Dermis blood vessel endothelial cell (primary cell): ENCODE measurements at regions not wholly inside any gene's neighbourhood (a gene's known extent, or its start where the extent isn't known, plus 50 kb on each side); places are given as distances from the start of the nearest gene placed in this dataset.

ENCODE experiments used
- DNase-seq: peaks from one replicate; pipeline ENCODE4 v3.0.0; 2010

DNA sequence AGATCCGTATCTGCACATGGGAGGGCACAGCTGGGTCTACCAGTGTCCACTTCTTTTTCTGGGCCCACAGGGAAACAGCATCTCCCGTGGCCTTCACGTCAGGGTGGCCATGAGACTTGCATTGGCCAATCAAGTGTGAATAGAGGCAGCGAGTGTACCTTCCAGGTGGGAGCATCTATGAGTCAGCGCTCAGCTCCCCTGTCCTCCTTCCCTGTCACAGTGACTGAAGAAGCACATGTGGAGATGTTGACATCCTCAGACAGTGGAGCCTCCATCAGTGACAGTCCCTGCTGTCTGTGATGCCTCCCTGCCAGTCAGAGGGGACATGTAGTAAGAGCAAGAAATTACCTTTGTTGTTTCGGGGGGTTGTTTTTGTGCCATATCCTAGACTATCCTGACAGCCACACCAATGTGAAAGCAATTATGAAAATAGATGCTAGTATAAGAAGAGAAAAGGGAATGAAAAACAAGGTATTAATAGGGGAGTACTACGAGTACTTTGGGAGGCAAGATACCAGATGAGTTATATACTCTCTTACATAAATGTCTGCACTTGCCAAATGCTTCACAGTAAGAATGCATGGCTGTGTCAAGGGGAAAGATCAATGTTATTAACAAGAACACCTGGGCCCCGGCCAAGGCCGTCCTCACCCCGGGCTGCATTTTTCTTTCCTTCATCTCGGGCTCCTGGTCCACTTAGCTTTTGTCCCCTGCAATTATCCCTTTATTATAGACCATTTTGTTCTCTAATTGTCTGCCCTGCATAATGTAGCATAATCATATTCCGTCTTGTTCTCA lies 86.0 kb downstream of the MATN1 start:
- DNase-seq = no peak

DNA sequence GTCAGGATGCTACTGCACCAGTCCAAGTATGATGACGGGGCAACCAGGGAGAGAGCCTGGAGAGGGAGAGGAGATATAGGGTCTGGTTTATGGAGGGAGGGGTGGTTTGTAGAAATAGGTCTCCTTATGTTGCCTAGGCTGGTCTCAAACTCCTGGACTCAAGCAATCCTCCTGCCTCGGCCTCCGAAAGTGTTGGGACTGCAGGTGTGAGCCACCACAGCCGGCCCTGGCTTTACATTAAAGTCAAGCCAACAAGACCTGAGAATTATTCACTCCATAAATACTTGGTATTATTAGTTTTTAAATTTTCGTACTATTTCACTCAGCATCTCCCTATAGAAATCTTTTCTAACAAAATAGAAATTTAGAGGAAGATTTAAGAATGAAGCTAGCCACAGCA lies 86.8 kb downstream of the MATN1 start:
- DNase-seq = no peak

DNA sequence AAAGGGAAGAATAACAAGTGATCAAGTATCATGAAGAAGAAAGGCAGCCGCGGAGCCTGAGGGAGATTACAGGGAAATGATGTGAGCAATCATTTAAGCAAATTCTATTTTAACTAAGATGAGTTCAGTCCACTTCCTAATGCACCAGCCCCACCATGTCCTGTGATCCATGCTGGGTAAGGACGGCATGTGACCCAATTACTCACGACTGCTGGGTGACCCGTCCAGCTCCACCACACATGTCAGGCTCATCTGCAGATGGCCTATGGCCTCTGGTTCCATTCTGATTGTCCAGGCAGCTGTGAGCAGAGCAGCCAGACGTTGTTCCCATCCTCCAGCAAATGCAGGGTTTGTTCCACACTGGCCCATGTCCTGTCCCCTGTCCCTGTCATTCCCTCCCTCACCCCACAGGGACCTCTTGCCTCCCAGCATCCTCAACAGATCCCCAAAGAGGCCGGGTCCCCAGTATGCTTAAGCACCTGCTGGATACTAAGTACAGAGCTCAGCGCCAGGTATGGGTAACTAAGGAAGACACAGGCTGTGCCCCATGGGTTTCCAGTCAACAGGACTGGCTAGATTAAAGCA lies 87.9 kb downstream of the MATN1 start:
- DNase-seq = no peak

GRCh38 chr1:30634507-30634906 lies 88.9 kb downstream of the MATN1 start:
- no peak for DNase-seq

- DNase-seq = no peak
Measured at GRCh38 chr1:30633294-30633693, 90.1 kb downstream of the MATN1 start.

DNA sequence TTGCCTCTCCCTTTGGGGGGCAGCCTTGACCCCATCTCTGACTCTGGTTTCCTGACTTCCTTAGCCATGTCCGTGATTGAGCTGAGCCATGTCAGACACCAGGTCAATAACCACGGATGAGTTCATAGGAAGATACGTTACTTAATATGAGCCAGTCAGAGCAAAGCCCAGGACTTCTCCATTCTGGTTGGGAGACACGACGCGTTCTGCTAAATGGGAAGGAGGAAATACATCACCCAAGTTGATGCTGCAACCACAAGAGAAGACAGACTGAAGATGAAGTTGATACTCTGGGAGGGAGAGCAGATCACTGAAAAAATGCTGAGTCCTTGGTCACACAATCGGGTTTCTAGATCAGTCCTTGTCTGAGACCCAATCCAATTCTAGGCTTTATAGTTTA lies 90.9 kb downstream of the MATN1 start:
- no peak for DNase-seq

GRCh38 chr1:30631700-30632099 lies 91.7 kb downstream of the MATN1 start:
- no peak for DNase-seq

- no peak for DNase-seq
Measured at GRCh38 chr1:30629501-30629900, 93.9 kb downstream of the MATN1 start.

GRCh38 chr1:30627994-30628393 lies 95.4 kb downstream of the MATN1 start:
- no peak for DNase-seq

- DNase-seq = no peak
Measured at GRCh38 chr1:30627206-30627605, 96.2 kb downstream of the MATN1 start.

DNA sequence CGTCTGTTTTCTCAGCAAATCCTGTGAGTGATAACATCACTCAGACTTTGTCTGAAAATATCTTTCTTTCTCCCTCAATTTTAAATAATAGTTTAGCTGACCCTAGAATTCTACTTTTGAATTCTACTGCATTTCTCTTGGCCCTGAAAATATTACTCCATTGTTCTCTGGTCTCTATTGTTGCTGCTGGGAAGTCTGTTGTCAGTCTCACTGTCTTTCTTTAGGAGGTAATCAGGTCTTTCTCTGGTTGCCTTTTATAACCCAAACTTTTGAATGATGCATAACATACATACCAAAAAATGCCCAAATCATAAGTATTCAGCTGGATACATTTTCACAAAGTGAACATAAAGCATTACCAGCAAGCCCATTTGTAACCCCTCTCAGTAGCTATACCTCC lies 100.0 kb downstream of the MATN1 start:
- no peak for DNase-seq

DNA sequence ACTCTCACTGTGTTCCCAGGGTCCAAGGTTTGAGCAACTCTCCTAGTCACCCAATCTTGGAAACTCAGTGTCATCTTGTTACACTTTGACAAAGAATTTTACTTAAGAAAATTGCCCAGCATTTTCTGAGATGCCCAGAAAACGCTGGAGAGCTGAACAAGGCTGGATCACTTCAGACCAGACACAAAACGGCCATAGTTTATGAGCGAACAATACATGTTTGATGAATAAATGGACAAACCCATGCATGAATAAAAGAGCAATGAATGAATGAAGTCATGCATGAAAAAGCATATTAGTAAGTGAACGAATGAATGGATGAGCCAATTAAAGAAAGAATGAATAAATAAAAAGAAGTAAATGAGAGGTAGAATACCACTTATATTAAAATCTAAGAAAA lies 103.8 kb downstream of the MATN1 start:
- DNase-seq = no peak

- no peak for DNase-seq
Measured at GRCh38 chr1:30618335-30618747, 105.0 kb downstream of the MATN1 start.

- DNase-seq = no peak
Measured at GRCh38 chr1:30616759-30617158, 106.6 kb downstream of the MATN1 start.

DNA sequence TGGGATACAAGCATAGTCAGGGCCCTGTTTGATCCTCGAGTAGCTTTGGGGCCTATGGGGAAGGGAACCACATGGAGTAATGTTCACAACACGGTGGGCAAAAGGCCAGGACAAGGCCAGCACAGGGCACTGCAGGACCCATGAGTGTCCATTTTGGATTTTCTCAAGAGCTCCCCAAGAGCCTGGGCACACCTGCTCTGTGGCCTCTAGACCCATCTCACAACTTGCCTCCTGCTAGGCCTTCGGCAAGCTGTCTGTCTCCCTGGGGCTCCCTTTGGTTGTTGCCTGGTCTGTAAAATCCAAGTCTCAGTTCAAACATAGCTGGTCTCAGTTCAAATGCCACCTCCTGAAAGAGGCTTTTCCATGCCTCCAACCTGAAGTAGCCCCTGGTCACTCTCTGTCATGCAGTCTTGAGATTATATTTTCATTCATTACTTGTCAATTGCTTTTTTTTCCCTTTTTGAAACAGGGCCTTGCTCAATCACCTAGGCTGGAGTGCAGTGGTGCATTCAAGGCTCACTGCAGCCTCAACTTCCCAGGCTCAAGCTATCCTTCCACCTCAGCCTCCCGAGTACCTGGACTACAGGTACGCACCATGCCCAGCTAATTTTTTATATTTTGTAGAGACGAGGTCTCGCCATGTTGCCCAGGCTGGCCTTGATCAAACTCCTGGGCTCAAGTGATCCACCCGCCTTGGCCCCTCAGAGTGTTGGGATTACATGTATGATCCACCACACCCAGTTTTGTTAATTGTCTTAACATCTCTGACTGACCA lies 107.4 kb downstream of the MATN1 start:
- DNase-seq = no peak

- DNase-seq = no peak
Measured at GRCh38 chr1:30615076-30615795, 108.1 kb downstream of the MATN1 start.

DNA sequence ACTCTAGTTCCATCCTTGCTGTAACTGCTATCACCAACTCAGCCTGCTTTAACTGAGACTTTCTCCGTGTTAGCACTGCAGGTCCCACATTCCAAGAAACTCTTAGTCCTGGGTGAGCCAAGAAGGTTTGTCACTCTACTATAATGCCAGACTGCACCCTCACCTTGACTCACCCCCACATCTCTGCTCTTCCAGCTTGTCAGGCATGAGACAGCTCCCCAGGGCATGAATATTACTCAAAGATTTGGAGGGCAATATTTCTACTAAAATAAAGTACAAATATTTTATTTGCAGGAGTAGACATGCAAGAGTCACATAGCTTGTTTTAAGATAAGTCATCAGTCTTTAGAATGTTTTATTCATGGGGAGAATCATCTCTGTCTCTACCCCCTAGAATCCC lies 110.2 kb downstream of the MATN1 start:
- DNase-seq = no peak

DNA sequence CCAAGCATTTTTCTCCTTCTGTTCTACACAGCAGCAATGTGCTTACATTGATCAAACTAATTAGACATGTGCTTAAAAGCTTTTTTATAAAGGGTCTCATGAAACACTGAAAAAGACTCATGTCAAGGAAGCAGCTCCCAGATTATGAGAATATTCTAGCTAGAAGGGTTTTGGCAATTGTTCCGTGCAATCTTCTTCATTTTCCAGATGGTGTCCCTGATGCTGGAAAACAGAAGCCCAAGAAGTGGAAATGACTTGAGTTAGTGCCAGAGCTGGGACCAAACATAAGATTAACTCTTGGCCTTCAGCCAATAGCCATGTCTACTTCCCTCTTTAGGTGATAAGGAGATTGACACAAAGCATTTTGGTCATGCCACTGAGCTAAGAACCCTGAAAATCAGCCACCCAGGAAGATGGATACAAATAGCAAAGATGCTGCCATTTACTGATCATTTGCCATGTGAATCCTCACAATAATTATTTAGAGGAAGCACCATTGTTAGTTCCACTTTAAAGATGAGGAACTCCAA lies 110.8 kb downstream of the MATN1 start:
- DNase-seq = no peak

GRCh38 chr1:30611741-30612309 lies 111.6 kb downstream of the MATN1 start:
- DNase-seq = no peak

DNA sequence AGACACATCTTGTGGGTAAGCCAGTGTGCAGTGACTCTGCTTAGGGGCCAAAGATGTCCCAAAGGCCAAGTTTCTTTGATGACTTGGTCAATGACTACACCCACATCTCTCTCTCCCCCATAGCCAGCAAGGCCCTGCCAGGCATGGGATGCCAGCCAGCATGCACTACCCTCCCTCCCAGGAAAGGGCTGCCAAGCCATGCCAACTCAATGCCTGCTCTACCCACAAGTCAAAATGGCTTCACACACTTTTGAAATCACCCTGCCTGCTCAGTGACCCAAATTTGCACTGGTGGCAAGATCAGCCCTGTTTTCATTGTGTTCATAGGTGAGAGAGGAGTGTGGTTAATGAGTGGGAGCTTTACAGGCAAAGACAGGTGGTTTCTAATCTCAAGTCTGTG lies 112.5 kb downstream of the MATN1 start:
- no peak for DNase-seq

GRCh38 chr1:30609999-30610345 lies 113.4 kb downstream of the MATN1 start:
- DNase-seq = no peak

GRCh38 chr1:30609336-30609998 lies 113.9 kb downstream of the MATN1 start:
- no peak for DNase-seq
